Aorta (tissue), 5 donors: ENCODE measurements at regions not wholly inside any gene's neighbourhood (a gene's known extent, or its start where the extent isn't known, plus 50 kb on each side); places are given as distances from the start of the nearest gene placed in this dataset.

Source experiments
- ATAC-seq: fragments of 200-7000 bp; cut with Tn5 transposase; one replicate; pipeline ENCODE4 v1.9.1; 2022; ENCODE audit warnings: moderate library complexity; ENCODE audit not compliant: low FRiP score
- DNase-seq, 2 donors: peaks; one replicate each; pipeline ENCODE4 v3.0.0-alpha.2; 2020
- H3K27ac ChIP-seq, 2 donors: one replicate each; pipeline ENCODE4 v1.5.1; 2013; ENCODE audit warnings: low read length in 2 of 2, mild to moderate bottlenecking in 2 of 2, moderate library complexity in 2 of 2, control low read depth in 1 of 2, inconsistent platforms in 1 of 2, low read depth in 1 of 2
- H3K27me3 ChIP-seq, 2 donors: one replicate each; pipeline ENCODE4 v1.6.1; 2013; ENCODE audit warnings: control low read depth in 1 of 2, low read length in 1 of 2, mild to moderate bottlenecking in 1 of 2, moderate library complexity in 1 of 2; ENCODE audit not compliant: insufficient read depth in 2 of 2, control insufficient read depth in 1 of 2
- H3K36me3 ChIP-seq, 2 donors: one replicate each; pipeline ENCODE4 v1.6.1; 2013; ENCODE audit warnings: control low read depth in 1 of 2, low read length in 1 of 2, mild to moderate bottlenecking in 1 of 2; ENCODE audit not compliant: insufficient read depth in 2 of 2, control insufficient read depth in 1 of 2
- H3K4me1 ChIP-seq, 2 donors: one replicate each; pipeline ENCODE4 v1.6.1; 2013; ENCODE audit warnings: low read length in 2 of 2, control low read depth in 1 of 2, mild to moderate bottlenecking in 1 of 2, moderate library complexity in 1 of 2; ENCODE audit not compliant: insufficient read depth in 2 of 2, control insufficient read depth in 1 of 2
- H3K4me3 ChIP-seq, 2 donors: one replicate each; pipeline ENCODE4 v1.5.1; 2013; ENCODE audit warnings: low read length in 2 of 2, control low read depth in 1 of 2, mild to moderate bottlenecking in 1 of 2
- H3K9me3 ChIP-seq: one replicate; pipeline ENCODE4 v1.6.1; 2013; ENCODE audit warnings: mild to moderate bottlenecking, low read length; ENCODE audit not compliant: control insufficient read depth
- whole genome bisulfite sequencing, 2 donors: extraction: QIAGEN DNeasy Blood & Tissue Kit; methylation state at CpG; one replicate each; pipeline ENCODE4 v1.1.7; 2013; 5-methylcytosine and 5-hydroxymethylcytosine counted together
- intact Hi-C, 2 donors: fragments of 100-400 bp; cut with DNase I; formaldehyde crosslinking; loops; one replicate each; pipeline versions ENCODE4 v1.14.2 to v1.15.0; 2022
- donor health status: healthy with polysubstance abuse.
- donor health status: Bipolar disorder and iron deficiency.
- donor health status: DM: no; HTN: no; CAD: no.
- donor health status: DM: no; HTN: no; CAD: no.
- donor health status: DM: yes; HTN: yes; CAD: no.

DNA sequence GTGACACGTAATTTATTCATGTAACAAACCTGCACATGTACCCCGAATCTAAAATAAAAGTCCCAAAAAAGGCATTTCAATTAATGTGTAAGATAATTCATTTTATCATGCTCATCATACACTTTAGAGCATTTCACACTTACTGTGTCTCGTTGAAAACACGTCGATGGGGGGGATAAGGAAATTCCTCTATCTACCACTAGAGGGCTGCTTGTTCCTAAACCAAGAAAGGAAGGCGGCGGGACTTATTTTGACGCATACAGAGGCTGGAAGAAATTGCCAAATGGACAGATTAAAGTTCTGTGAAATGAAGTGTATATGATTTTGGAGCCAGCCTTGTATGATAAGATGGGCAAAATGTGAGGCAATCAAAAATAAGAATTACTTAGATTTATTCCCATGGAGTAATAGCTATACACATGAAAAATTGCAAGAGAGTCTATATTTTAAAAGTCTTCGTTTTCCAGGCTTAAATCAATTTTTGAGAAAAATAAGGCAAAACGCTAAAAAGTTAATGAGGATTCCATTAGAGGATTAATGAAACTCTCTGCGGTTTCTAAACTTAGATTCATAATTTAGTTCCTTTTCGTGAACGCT lies 346.8 kb downstream of the CNTN3 start:
- ATAC-seq (no peak), DNase-seq (peak in 1 of 2 donors; percentile 40)
- no peaks in the 10 kb centered on the region for H3K36me3 ChIP-seq
- H3K27me3 ChIP-seq: no peaks in the 10 kb centered on the region
- peaks cover 0 to 2% of the 10 kb centered on the region in 2 donors for H3K4me1 ChIP-seq
- H3K4me3 ChIP-seq: no peak overlapping the region
- H3K27ac ChIP-seq: no peak overlapping the region
- intact Hi-C loops: loop anchor here in 1 of 2 donors (5.0 kb wide), 1 partner anchor 365 kb away; no protein-coding TSS in a partner anchor
- no peaks in the 10 kb centered on the region for H3K9me3 ChIP-seq
- 36 to 38% methylated on average over 13 of the region's 13 CpGs for WGBS, 2 donors

DNA sequence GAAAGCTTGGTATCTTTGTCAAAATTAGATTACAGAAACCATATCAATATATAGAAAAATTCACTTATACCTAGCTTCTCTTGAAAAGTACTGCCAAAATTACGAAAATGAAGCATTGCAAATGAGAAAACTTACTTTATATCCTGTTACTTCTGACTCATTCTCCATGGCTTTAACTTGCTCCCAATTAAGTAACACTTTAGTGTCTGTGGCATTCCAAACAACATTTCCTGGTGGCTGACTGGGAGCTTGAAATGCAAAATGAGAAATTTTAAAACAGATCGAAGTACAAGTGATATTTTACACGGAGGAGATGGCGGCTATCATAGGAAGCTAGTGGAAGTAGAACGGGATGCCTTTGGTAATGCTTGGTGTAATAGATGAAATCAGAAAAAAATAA lies 347.3 kb downstream of the CNTN3 start:
- Histone ChIP-seq H3K9me3 (no peaks in the 10 kb centered on the region), H3K4me3 (no peak overlapping the region), H3K27me3 (no peaks in the 10 kb centered on the region), H3K27ac (no peak overlapping the region), H3K36me3 (no peaks in the 10 kb centered on the region), H3K4me1 (no peaks in the 10 kb centered on the region)
- DNase-seq (no peak), ATAC-seq (no peak)
- intact Hi-C loops: loop anchor here in 1 of 2 donors (5.0 kb wide), 1 partner anchor 365 kb away; no protein-coding TSS in a partner anchor
- 59 to 64% methylated on average over 5 of the region's 5 CpGs for WGBS, 2 donors

DNA sequence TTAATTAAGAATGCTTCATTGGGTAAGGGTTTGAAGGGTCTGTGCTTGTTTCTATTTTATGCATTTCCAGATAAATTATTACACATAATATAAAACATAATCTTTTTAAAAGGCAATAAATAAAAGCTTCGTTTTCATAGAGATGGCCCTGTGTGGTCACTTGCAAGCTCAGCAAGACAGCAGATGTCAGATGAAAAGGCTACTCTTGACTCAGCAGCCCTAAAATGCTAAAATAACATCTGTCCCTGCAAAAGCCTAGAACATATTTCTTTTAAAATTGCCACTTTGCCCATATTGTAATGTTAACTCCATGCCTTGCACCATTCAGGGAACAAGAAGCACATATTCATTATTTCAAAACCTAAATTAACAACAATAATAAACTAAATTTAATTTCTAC lies 349.4 kb downstream of the CNTN3 start:
- no peak for ATAC-seq
- DNase-seq: no peak
- H3K4me1 ChIP-seq: no peaks in the 10 kb centered on the region
- H3K4me3 ChIP-seq: no peak overlapping the region
- no peak overlapping the region for H3K27ac ChIP-seq
- no peaks in the 10 kb centered on the region for H3K9me3 ChIP-seq
- H3K27me3 ChIP-seq: no peaks in the 10 kb centered on the region
- 62 to 68% methylated on average over 1 of the region's 1 CpG for WGBS, 2 donors
- no peaks in the 10 kb centered on the region for H3K36me3 ChIP-seq
- intact Hi-C loops: loop anchor here in 1 of 2 donors (5.0 kb wide), 1 partner anchor 367 kb away; no protein-coding TSS in a partner anchor

- Histone ChIP-seq H3K27me3 (no peaks in the 10 kb centered on the region), H3K9me3 (no peaks in the 10 kb centered on the region), H3K4me3 (no peak overlapping the region), H3K4me1 (no peaks in the 10 kb centered on the region), H3K27ac (no peak overlapping the region), H3K36me3 (no peaks in the 10 kb centered on the region)
- intact Hi-C loops: no loop called here
- DNase-seq (no peak), ATAC-seq (no peak)
- WGBS, 2 donors: 77 to 78% methylated on average over 1 of the region's 1 CpG
Observed at GRCh38 chr3:74263031-74263430, 351.4 kb downstream of the CNTN3 start.

DNA sequence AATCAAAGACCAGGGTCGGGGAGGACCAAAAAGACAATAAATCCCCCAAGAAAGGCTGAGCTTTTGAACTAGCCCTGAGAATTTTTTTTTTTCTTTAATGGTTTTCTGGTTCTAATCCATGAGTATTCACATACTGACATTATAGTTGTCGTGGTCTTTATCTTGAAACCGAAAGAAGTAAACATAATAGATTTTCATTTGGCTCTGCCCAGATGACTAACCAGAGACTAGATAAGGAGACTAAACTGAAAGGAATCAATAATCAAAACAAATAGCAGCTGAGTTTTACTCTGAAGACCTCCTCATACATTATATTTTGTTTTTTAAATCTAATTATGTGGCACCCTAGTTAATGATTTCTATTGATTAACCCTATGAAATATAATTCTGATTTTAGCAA lies 381.4 kb downstream of the CNTN3 start:
- 58 to 60% methylated on average over 3 of the region's 3 CpGs for WGBS, 2 donors
- Histone ChIP-seq H3K4me1 (no peaks in the 10 kb centered on the region), H3K27me3 (no peaks in the 10 kb centered on the region), H3K9me3 (peaks cover 1% of the 10 kb centered on the region), H3K36me3 (no peaks in the 10 kb centered on the region), H3K4me3 (no peak overlapping the region), H3K27ac (no peak overlapping the region)
- no peak for DNase-seq
- no peak for ATAC-seq
- intact Hi-C loops: no loop called here

- H3K9me3 ChIP-seq: peaks cover 2% of the 10 kb centered on the region
- no peaks in the 10 kb centered on the region for H3K36me3 ChIP-seq
- DNase-seq (no peak), ATAC-seq (no peak)
- H3K4me3 ChIP-seq: no peak overlapping the region
- WGBS, 2 donors: 67 to 69% methylated on average over 3 of the region's 3 CpGs
- intact Hi-C loops: no loop called here
- H3K27ac ChIP-seq: no peak overlapping the region
- no peaks in the 10 kb centered on the region for H3K4me1 ChIP-seq
- no peaks in the 10 kb centered on the region for H3K27me3 ChIP-seq
Observed at GRCh38 chr3:74217467-74217866, 397.0 kb downstream of the CNTN3 start.

DNA sequence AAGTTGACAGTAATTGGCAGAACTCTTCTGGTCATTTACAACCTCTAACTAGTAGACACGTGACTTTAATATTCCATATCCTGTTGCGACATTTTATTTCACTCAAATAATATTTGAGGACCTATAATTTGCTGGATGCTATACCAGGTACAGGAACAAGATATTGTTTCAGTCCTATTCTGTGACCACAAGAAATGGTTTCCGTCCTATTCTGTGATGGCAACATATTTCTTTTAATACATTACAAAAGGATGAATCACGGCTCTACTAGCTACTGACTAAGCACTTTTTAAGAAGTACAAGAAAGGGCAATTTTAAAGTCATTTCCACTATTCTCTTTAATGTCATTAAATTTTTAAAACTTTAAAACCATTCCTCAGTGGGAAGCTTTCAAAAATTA lies 400.2 kb downstream of the CNTN3 start:
- no peaks in the 10 kb centered on the region for H3K27me3 ChIP-seq
- no peaks in the 10 kb centered on the region for H3K36me3 ChIP-seq
- no peak overlapping the region for H3K4me3 ChIP-seq
- peaks cover 2% of the 10 kb centered on the region for H3K9me3 ChIP-seq
- DNase-seq: no peak
- no peak for ATAC-seq
- 72 to 76% methylated on average over 4 of the region's 4 CpGs for WGBS, 2 donors
- no peaks in the 10 kb centered on the region for H3K4me1 ChIP-seq
- H3K27ac ChIP-seq: no peak overlapping the region
- intact Hi-C loops: no loop called here

GRCh38 chr3:74210739-74211138 lies 403.7 kb downstream of the CNTN3 start:
- ATAC-seq (no peak), DNase-seq (no peak)
- no peaks in the 10 kb centered on the region for H3K4me1 ChIP-seq
- H3K9me3 ChIP-seq: peaks cover 2% of the 10 kb centered on the region
- no peak overlapping the region for H3K27ac ChIP-seq
- no peaks in the 10 kb centered on the region for H3K27me3 ChIP-seq
- intact Hi-C loops: no loop called here
- H3K36me3 ChIP-seq: no peaks in the 10 kb centered on the region
- no peak overlapping the region for H3K4me3 ChIP-seq

DNA sequence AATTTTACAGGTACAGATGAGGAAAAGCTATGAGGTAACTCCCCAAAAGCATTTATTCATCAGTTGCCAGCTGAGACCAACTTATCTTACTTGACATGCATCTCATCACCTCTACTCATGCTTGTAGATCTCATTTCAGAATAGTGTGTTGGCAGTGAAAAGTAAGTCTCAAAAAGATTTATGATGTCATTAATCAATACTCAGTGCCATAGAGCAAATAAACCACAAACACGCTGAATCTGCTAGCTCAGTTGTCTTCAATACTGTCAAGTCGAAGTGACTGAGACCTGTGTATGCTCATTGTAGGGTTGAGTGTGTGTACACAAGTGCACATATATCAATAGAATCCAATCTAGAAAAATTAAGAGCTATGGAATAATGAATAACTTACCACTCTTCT lies 413.5 kb downstream of the CNTN3 start:
- DNase-seq (no peak), ATAC-seq (no peak)
- Histone ChIP-seq H3K4me3 (no peak overlapping the region), H3K9me3 (no peaks in the 10 kb centered on the region), H3K27me3 (no peaks in the 10 kb centered on the region), H3K36me3 (no peaks in the 10 kb centered on the region), H3K27ac (no peak overlapping the region), H3K4me1 (no peaks in the 10 kb centered on the region)
- intact Hi-C loops: no loop called here
- WGBS, 2 donors: 13 to 33% methylated on average over 2 of the region's 2 CpGs
